HG03103 (cell line): ENCODE measurements at regions not wholly inside any gene's neighbourhood (a gene's known extent, or its start where the extent isn't known, plus 50 kb on each side); places are given as distances from the start of the nearest gene placed in this dataset.
"Not testable (repeated sequence)": the region's sequence is repeated elsewhere in the genome, so short reads cannot be mapped to it uniquely, and the experiment has no call there.

Experiments
- ATAC-seq: cut with Tn5 transposase; IDR thresholded peaks from one replicate; pipeline ENCODE4 v1.9.1; 2021; ENCODE audit warnings: low read depth; ENCODE audit not compliant: unreplicated experiment

DNA sequence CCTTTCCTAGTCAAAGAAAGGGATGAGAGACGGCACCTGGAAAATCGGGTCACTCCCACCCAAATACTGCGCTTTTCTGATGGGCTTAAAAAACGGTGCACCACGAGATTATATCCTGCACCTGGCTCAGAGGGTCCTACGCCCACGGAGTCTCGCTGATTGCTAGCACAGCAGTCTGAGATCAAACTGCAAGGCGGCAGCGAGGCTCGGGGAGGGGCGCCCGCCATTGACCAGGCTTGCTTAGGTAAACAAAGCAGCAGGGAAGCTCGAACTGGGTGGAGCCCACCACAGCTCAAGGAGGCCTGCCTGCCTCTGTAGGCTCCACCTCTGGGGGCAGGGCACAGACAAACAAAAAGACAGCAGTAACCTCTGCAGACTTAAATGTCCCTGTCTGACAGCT is 309.9 kb downstream of the KIF20B start:
- ATAC-seq = not testable (repeated sequence)

DNA sequence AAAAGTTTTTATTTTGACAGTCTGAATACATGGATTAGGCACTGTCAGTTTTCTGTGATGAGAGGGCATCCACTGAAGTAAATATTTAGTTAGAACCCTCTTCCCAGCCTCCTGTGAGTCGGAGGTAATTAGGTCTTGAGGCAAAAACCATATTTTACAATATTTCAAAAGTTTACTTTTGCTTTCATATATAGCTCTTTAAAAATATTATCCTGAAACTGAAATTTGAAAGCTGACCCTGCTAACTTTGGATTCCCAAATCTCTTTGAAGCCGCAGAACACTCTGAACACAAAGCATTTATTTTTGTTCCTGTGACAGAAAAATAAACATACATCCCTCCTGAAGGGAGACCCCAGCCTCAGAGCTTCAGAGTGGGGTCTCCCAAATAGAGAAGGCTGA is 317.4 kb downstream of the KIF20B start:
- ATAC-seq = no peak

DNA sequence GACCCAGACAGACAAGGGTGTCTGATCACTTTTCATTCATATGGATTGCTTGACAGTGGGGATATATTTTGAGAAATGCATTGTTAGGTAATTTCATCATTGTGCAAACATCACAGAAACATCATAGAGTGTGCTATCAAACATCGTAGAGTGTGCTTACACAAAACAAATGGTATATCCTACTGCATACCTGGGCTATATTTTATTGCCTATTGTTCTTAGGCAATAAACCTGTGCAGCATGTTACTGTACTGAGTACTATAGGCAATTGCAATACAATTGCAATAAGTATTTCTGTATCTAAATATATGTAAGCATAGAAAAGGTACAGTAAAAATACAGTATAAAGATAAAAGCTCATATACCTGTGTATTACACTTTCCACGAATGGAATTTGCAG is 319.1 kb downstream of the KIF20B start:
- no peak for ATAC-seq

DNA sequence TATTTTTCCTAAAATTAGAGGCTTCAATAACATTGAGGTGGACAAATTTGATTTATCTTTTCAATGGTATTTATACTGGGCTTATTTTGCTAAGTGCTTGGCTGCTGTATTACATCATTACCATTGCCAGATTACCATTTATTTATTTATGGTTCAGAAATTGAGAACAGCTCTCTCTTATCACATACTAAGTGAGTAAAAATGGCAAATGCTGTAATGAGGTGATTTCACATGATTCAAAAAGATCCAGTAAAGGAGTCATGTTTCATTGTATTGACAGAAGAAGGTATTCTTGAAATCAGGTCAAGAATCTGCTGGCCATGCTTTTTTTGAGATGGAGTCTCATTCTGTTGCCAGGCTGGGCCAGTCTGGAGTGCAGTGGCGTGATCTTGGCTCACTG is 322.6 kb downstream of the KIF20B start:
- ATAC-seq = no peak

DNA sequence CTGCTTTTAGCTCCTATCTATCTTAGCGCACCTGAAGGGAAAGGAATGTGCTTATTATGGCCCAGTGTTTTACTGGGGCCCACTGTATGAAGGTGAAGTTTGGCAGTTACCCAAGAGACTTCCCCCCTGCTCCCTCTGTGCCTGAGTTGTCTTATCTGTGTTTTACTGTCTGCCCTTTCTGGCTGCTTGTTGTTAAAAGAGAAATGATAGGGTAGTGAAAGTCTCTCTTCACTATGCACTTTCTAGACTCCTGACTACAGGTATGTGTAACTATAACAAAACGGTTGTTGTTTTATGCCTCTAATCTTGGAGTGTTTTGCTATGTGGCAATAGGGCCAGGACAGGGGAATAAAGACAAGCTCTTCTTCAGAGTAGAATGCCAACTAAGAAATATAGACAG is 326.9 kb downstream of the KIF20B start:
- ATAC-seq = no peak

DNA sequence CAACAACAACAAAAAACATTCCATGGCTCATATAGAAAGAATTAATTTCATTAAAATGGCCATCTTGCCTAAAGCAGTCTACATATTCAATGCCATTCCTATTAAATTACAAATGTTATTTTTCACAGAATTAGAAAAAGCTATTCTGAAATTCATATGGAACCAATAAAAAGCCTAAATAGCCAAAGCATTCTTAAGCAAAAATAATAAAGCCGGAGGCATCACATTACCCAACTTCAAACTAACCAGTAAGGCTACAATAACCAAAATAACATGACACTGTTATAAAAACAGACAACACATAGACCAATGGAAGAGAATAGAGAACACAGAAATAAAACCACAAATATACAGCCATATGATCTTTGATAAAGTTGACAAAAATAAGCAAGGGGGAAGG is 330.4 kb downstream of the KIF20B start:
- no peak for ATAC-seq

DNA sequence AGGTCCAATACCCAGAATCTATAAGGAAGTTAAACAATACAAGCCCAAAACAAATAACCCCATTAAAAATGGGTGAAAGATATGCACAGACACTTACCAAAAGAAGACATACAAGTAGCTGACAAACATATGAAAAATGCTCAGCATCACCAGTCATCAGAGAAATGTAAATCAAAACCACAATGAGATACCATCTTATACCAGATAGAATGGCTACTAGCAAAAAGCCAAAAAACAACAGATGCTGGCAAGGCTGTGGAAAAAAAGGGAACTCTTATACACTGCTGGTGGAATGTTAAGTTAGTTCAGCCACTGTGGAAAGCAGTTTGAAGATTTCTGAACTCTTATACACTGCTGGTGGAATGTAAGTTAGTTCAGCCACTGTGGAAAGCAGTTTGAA is 331.1 kb downstream of the KIF20B start:
- no peak for ATAC-seq

DNA sequence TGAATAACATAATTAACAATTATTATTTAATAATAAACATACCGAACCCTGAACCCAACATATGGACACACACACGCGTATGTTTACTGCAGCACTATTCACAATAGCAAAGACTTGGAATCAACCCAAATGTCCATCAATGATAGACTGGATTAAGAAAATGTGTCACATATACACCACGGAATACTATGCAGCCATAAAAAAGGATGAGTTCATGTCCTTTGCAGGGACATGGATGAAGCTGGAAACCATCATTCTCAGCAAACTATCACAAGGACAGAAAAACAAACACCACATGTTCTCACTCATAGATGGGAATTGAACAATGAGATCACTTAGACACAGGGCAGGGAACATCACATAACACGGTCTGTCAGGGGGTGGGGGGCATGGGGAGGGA is 333.5 kb downstream of the KIF20B start:
- not testable (repeated sequence) for ATAC-seq

DNA sequence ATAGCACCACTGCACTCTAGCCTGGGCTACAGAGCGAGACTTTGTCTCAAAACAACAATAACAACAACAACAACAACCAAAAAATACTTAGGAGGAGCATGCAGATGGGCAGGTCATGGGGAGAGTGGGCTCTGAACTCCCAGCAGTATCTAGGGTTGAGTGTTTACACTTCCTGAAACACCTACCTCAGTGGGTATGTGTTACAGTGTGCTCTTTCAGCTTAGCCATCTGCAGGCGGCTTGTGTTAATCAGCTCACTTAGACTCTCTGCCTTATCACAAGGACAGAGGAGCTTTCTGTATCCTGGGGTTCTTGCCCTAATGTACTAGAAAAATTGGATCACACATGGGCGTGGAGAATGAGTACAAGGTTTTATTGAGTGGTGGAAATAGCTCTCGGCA is 340.2 kb downstream of the KIF20B start:
- ATAC-seq = no peak

DNA sequence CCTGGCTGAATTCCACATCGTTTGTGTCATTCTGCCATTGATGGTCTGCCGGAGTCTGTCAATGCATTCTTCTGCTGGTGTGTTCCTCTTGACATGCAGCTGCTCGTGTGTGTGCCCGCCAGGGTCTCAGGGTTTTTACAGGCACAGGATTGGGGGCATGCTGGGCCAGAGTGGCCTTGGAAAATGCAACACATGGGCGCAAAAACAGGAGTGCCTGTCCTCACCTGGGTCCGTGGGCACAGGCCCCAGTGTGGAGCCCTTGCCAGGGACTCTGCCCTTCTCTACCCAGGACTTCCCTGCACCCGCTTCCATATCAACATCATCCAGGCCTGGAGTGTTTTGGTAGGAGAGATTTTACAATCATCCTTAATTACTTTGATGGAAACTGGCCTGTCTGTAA is 340.7 kb downstream of the KIF20B start:
- ATAC-seq = no peak

DNA sequence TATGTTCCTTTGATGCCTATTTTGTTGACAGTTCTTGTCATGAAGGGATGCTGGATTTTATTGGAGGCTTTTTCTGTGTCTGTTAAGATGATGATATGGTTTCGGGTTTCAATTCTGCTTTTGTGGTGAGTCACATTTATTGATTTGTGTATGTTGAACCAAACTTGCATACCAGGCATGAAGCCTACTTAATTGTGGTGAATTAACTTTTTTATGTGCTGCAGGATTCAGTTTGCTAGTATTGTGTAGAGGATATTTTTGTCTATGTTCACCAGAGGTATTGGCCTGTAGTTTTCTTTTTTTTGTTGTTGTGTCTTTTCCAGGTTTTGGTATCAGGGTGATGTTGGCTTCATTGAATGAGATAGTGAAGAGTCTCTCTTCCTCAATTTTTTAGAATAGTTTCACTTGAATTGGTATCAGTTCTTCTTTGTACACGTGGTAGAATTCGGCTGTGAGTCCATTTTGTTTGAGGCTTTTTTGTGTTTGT is 345.9 kb downstream of the KIF20B start:
- ATAC-seq = peak; percentile 85

DNA sequence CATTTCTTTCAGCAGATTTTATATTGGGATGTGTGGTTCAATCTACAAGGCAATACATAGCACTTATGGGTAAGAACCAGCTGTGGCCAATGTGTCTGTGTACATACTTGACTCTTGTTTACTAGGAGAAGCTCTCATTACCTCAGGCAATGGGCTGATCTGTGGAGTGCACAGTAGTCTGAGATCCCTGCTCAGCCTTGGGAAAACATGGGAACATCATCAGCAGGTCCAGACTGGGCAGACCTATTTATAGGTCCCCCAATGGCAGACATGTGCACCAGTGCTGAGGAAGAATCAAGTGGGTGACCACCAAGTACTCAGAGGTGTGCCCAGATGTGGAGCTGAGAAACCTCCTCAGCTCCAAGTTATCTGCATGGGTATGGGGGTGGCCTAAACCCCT is 349.7 kb downstream of the KIF20B start:
- ATAC-seq = no peak

DNA sequence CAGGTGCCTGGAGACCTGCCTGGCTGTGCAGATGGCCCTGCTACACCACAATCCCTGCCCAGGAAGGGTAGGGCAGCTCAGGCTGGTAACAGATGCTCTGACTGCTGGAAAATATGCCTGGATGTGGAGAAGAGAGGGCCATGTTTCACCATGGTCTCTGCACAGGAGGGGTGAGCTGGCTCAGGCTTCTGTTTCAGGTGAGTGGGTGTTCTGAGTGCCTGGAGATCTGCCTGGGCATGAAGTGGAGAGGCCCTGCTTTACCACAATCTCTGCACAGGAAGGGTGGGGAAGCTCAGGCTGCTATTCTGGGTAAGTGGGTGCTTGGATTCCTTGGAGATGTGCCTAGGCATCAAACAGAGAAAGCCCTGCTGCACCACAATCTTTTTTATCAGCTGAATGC is 350.1 kb downstream of the KIF20B start:
- peak; percentile 35 for ATAC-seq

DNA sequence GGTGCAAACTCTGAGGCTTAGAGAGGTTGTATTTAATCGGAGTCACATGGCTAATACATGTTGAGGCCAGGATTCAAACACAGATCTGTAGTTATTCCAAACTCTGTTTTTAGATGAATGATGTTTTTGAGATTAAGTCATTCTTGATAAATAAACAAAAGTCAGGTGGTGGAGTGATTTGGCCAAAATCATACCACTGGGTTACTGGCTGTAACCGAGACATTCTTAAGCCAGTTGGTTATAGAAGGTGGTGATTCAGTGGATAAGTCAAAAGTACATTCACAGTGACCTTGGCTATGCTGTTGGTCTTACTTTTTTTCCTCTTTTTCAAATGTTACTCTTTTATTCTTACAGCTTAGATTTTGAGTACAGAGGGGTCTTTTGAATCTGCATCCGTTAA is 361.4 kb downstream of the KIF20B start:
- ATAC-seq = no peak

DNA sequence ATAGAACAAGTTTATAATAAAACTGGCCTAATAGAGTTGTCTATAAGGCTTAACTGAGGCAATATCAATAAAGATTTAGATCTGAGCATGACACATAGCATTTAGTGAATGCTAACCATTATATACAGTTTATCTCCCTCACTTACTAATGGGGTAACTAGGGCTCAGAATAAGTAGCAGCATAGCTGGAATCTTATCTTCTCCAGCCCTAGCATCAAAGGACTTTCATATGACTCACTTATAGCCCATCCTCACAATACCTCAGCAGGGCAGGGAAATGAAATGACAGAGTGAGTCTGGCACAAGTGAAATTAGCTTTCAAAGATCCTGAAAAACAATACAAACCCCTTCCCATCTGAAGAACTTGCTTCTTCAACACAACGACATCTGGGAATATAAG is 362.9 kb downstream of the KIF20B start:
- no peak for ATAC-seq

DNA sequence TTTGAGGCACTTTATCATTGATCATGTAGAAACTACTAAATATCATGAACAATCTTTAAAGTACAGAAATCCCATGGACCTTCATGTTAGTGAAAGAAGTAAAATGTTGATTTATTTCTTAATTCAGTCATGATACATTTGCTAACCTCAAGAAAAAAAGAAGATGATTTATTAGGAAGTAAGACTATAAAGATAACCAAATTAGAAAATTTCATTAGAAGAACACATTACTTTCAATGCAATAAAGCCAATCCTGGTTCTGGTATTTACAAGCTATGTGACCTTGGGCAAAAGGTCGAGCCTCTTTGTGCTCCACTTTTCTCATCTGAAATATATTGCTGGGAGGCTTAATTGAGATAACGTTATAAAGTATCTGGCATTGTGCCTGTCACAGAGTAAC is 365.0 kb downstream of the KIF20B start:
- ATAC-seq = no peak

DNA sequence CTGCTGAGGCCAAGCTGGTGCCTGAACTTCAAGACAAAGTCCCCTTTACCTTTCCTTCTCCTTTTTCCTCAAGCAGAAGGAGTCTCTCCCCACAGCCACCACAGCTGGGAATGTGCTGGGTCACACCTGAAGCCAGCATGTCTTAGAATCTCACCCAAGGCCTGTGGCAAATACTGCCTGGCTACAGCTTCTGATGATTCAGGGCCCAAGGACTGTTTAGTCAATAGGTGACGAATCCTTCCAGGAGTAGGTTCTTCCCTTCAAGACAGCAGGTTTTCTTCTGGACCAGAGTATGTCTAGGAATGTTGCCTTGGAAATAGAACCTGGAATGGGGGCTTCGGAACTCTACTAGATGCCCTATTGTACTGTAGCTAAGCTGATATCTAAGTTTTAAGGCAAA is 374.6 kb downstream of the KIF20B start:
- no peak for ATAC-seq

DNA sequence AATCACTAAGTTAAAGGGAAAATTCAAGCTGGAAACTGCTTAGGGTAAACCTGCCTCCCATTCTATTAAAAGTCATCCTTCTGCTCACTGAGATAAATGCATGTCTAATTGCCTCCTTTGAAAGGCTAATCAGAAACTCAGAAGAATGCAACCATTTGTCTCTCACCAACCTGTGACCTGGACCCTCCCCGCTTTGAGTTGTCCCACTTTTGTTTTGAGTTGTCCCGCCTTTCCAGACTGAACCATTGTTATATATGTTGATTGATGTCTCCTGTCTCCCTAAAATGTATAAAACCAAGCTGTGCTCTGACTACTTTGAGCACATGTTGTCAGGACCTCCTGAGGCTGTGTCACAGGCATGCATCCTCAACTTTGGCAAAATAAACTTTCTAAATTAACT is 378.4 kb downstream of the KIF20B start:
- no peak for ATAC-seq

DNA sequence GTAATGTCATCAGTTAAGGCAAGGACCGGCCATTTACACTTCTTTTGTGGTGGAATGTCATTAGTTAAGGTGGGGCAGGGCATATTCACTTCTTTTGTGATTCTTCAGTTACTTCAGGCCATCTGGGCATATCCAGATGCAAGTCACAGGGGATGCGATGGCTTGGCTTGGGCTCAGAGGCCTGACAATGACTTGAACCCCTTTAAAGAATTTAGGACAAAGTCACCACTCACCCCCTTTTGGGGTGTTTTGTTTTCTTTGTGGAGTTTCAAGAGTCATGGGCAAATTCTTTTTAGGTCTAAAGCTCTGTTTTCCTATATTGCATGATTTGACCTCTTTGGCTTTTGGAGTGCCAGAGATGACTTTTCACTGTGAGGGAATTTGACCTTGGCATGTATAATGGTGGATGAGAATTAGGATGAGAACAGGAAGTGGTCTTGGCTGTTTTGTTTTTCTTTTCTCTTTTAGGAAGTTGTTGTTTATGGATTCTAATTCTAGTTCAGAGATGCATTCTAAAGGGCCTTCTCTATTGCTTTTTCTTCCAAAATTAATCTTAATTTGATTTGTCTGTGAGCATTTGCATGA is 385.3 kb downstream of the KIF20B start:
- ATAC-seq = not testable (repeated sequence)

DNA sequence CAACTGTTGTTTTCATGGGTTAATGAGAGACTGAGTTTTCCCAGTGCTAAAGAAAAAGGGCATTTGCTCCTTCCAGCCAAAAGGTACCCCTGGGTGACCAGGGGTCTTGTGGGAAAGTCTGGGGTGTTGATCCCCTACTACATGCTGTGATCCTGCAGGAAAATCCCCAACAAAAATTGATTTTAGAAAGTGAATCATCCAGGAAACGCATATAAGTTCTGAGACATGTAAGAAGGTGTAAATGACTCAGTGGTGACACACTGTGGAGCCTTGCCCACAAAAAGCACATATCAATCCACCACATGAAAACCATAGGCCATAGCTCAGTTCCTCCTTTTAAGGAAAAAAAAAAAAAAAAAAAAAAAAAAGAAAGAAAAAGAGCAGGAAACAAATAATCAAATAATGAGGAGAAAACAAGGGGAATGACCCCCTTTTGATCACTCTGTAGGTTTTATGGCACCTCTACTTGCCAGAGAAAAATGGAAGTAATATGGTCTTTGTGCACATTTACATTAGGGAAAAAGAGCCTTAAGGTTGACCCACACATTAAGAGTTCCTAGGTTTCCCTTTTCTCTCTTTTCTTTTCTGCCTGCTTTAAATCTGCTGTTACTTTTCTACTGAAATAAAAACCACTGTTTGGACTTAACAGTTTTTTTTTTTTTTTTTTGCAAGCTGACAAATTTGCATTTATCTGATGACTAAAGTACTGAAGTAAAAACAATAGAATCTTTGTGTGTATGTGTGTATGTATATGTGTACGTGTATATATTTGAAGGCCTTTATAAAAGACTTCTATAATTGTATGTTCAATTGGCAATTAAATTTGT is 386.0 kb downstream of the KIF20B start:
- ATAC-seq = peak; percentile 99

DNA sequence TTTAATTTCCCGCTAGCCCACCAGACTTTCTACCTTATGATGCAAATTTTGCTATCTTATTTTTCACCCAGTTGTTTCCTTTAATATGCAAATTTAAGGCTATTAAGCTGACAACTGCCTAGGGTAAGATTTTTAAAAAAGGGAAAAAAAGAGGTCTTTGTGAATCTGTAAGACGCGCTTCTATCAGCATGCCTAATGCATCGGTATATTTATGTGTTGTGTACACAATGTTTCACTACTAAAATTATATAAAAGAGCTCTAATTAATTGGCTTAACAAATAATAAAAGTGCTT is 386.6 kb downstream of the KIF20B start:
- no peak for ATAC-seq

DNA sequence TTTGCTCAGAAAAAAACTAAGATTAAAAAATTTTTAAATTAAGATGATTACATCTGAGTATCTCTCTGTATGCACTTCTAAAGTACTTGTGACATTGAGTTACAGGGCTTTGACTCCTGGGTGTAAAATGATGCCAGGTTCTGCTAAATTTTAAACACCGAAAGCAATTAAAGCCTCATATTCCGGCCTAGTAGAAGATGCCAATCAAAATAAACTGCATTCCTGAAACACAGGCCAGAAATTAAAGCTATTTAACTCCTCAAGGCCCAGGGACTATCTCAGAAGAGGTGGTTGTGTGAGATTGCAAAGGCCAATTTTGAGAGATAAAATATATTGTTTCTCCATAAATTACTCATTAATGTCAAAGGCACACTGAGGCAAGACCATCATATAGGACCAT is 388.3 kb downstream of the KIF20B start:
- no peak for ATAC-seq
